GM12878 (cell line): ENCODE measurements at regions not wholly inside any gene's neighbourhood (a gene's known extent, or its start where the extent isn't known, plus 50 kb on each side); places are given as distances from the start of the nearest gene placed in this dataset.

ENCODE experiments used
- ATAC-seq: fragments of 200-7000 bp; cut with Tn5 transposase; 3 replicates; pipeline ENCODE4 v1.9.1; 2020; ENCODE audit warnings: mild to moderate bottlenecking, moderate library complexity
- BruUV-seq: library from RNA; stranded (reverse); fragments of 400-500 nt; replicated peaks from 2 replicates; lab custom pipeline; 2021; lab: Mats Ljungman, UMichigan
- CTCF ChIA-PET: fragments of 300-600 bp; sonication (Branson Sonifier 250); formaldehyde crosslinking; extraction: SDS; loops from one replicate; lab custom pipeline; 2021; ENCODE audit warnings: inconsistent platforms; lab: Yijun Ruan, JAX
- POLR2A ChIA-PET: fragments of 350-600 bp; formaldehyde crosslinking; extraction: SDS; loops from one replicate; lab custom pipeline; 2021; ENCODE audit warnings: inconsistent platforms; lab: Charles Lee
- RAD21 ChIA-PET: fragments of 300-600 bp; sonication (Branson Sonifier 250); formaldehyde crosslinking; loops from one replicate; lab custom pipeline; 2023; ENCODE audit warnings: antibody characterized with exemption; ENCODE audit not compliant: unreplicated experiment; lab: Charles Lee
- SMC1A ChIA-PET: fragments of 300-600 bp; sonication (Branson Sonifier 250); formaldehyde crosslinking; loops from one replicate; lab custom pipeline; 2023; ENCODE audit not compliant: unreplicated experiment, uncharacterized antibody; lab: Charles Lee
- DNase-seq: peaks from one replicate; pipeline ENCODE4 v3.0.0-alpha.2; 2011; ENCODE audit warnings: low read depth, low spot score
- FAIRE-seq: peaks from 3 replicates; lab custom pipeline; 2011; peaks lifted over from hg19 to GRCh38; lab: Jason Lieb, UNC
- H2AFZ ChIP-seq: 2 replicates; pipeline ENCODE4 v1.6.0; 2011; ENCODE audit warnings: low read depth, low read length, control low read depth; ENCODE audit not compliant: control insufficient read depth
- H3K27ac ChIP-seq: 2 replicates; pipeline ENCODE4 v1.5.1; 2011; ENCODE audit warnings: control low read depth; ENCODE audit not compliant: control insufficient read depth, insufficient read depth
- H3K27me3 ChIP-seq, 2 experiments: replicated peaks in 1 of 2; 2 replicates each; pipeline versions ENCODE4 v1.6.0 to v1.6.1; 2011; ENCODE audit warnings: low read length in 1 of 2; ENCODE audit not compliant: control insufficient read depth in 2 of 2, insufficient read depth in 2 of 2
- H3K36me3 ChIP-seq, 2 experiments: 2 replicates each; pipeline ENCODE4 v1.5.1; 2011; ENCODE audit warnings: low read length in 1 of 2; ENCODE audit not compliant: control insufficient read depth in 2 of 2, insufficient read depth in 2 of 2
- H3K4me1 ChIP-seq: 2 replicates; pipeline ENCODE4 v1.6.1; 2011; ENCODE audit warnings: mild to moderate bottlenecking, low read length, moderate library complexity, mixed read lengths; ENCODE audit not compliant: control insufficient read depth, insufficient read depth
- H3K4me2 ChIP-seq: 2 replicates; pipeline ENCODE4 v1.6.0; 2011; ENCODE audit warnings: control low read depth; ENCODE audit not compliant: control insufficient read depth, insufficient read depth
- H3K4me3 ChIP-seq: fragments of 200-600 bp; sonication (generic); 2 replicates; pipeline ENCODE4 v1.5.1; 2016
- H3K79me2 ChIP-seq: 2 replicates; pipeline ENCODE4 v1.6.0; 2011; ENCODE audit warnings: low read length; ENCODE audit not compliant: control insufficient read depth, insufficient read depth
- H3K9ac ChIP-seq: 2 replicates; pipeline ENCODE4 v1.8.0; 2011; ENCODE audit warnings: low read length, control low read depth, mixed read lengths; ENCODE audit not compliant: control insufficient read depth, insufficient read depth
- H3K9me3 ChIP-seq: replicated peaks from 3 replicates; pipeline ENCODE4 v1.5.1; 2011; ENCODE audit warnings: mild to moderate bottlenecking, low read length; ENCODE audit not compliant: control insufficient read depth, insufficient read depth
- H4K20me1 ChIP-seq: 2 replicates; pipeline ENCODE4 v1.6.0; 2011; ENCODE audit not compliant: control insufficient read depth, insufficient read depth
- ATF3 ChIP-seq: IDR thresholded peaks from 2 replicates; pipeline ENCODE4 v1.6.1; 2011; ENCODE audit warnings: low read depth, mild to moderate bottlenecking, low read length, moderate library complexity, borderline replicate concordance; ENCODE audit errors: extremely low read depth
- E2F4 ChIP-seq: IDR thresholded peaks from 2 replicates; pipeline ENCODE4 v1.6.1; 2012; ENCODE audit warnings: low read depth, low read length, improper control_type of control experiment
- ESRRA ChIP-seq: IDR thresholded peaks from 2 replicates; pipeline ENCODE4 v1.6.1; 2012; ENCODE audit warnings: mild to moderate bottlenecking, low read length, improper control_type of control experiment
- HDAC2 ChIP-seq: fragments of 200-600 bp; sonication (generic); IDR thresholded peaks from 2 replicates; pipeline ENCODE4 v1.6.1; 2017
- IRF5 ChIP-seq: fragments of 450-650 bp; IDR thresholded peaks from 2 replicates; pipeline ENCODE4 v1.6.1; 2017; ENCODE audit warnings: borderline replicate concordance
- MEF2A ChIP-seq: IDR thresholded peaks from 2 replicates; pipeline ENCODE4 v1.6.1; 2011; ENCODE audit warnings: low read depth, mild to moderate bottlenecking, low read length, moderate library complexity; ENCODE audit not compliant: insufficient read depth
- MYC ChIP-seq: IDR thresholded peaks from 2 replicates; pipeline ENCODE4 v1.6.1; 2011; ENCODE audit warnings: mild to moderate bottlenecking, low read length, moderate library complexity, inconsistent platforms; ENCODE audit not compliant: insufficient read depth, insufficient replicate concordance, insufficient read length, severe bottlenecking
- NFYB ChIP-seq: IDR thresholded peaks from 2 replicates; pipeline ENCODE4 v1.6.1; 2011; ENCODE audit warnings: low read depth, mild to moderate bottlenecking, low read length, improper control_type of control experiment, moderate library complexity; ENCODE audit not compliant: insufficient read depth
- POLR2AphosphoS5 ChIP-seq: IDR thresholded peaks from 2 replicates; pipeline ENCODE4 v1.6.1; 2011; ENCODE audit warnings: mild to moderate bottlenecking, low read length, inconsistent platforms
- RB1 ChIP-seq: fragments of 450-650 bp; formaldehyde crosslinking; IDR thresholded peaks from 2 replicates; pipeline ENCODE4 v1.6.1; 2017; ENCODE audit warnings: mild to moderate bottlenecking, borderline replicate concordance
- RFX5 ChIP-seq: IDR thresholded peaks from 2 replicates; pipeline ENCODE4 v1.6.1; 2011; ENCODE audit warnings: low read depth, low read length, improper control_type of control experiment
- SIN3A ChIP-seq: IDR thresholded peaks from 2 replicates; pipeline ENCODE4 v1.6.1; 2012; ENCODE audit warnings: low read depth, low read length, improper control_type of control experiment
- SMC3 ChIP-seq: IDR thresholded peaks from 2 replicates; pipeline ENCODE4 v1.6.1; 2011; ENCODE audit warnings: low read length, improper control_type of control experiment, borderline replicate concordance
- SUPT20H ChIP-seq: IDR thresholded peaks from 2 replicates; pipeline ENCODE4 v1.6.1; 2011; ENCODE audit warnings: low read depth, mild to moderate bottlenecking, low read length, moderate library complexity, borderline replicate concordance; ENCODE audit not compliant: control insufficient read depth
- TARDBP ChIP-seq: IDR thresholded peaks from 2 replicates; pipeline ENCODE4 v1.6.1; 2016; ENCODE audit warnings: borderline replicate concordance
- ZSCAN29 ChIP-seq: fragments of 450-650 bp; IDR thresholded peaks from 2 replicates; pipeline ENCODE4 v1.6.1; 2017; ENCODE audit warnings: mild to moderate bottlenecking, moderate library complexity
- WGBS: methylation state at CpG from one replicate; pipeline ENCODE4 v1.1.6; 2016; ENCODE audit warnings: low lambda C conversion rate; ENCODE audit not compliant: insufficient replicate concordance, insufficient coverage; ENCODE audit errors: missing lambda C conversion rate; 5-methylcytosine and 5-hydroxymethylcytosine counted together
- in situ Hi-C: fragments of 300-500 bp; cut with MboI; formaldehyde crosslinking; loops from 9 replicates; pipeline ENCODE4 v1.14.3; 2018; ENCODE audit warnings: mixed read lengths
- intact Hi-C: fragments of 100-400 bp; cut with micrococcal nuclease; formaldehyde crosslinking; loops from one replicate; pipeline ENCODE4 v1.14.2; 2022; ENCODE audit not compliant: unreplicated experiment
- TF ChIP-seq, protein P1 (sequence below): IDR thresholded peaks from 2 replicates; pipeline ENCODE4 v1.6.1; 2011; ENCODE audit warnings: borderline replicate concordance, low read depth, mild to moderate bottlenecking, moderate library complexity, mixed read lengths, low read length; ENCODE audit not compliant: insufficient read depth; ENCODE audit errors: extremely low read length
- TF ChIP-seq, protein P2 (sequence below): fragments of 450-650 bp; IDR thresholded peaks from 2 replicates; pipeline ENCODE4 v1.6.1; 2016; ENCODE audit warnings: mild to moderate bottlenecking

DNA sequence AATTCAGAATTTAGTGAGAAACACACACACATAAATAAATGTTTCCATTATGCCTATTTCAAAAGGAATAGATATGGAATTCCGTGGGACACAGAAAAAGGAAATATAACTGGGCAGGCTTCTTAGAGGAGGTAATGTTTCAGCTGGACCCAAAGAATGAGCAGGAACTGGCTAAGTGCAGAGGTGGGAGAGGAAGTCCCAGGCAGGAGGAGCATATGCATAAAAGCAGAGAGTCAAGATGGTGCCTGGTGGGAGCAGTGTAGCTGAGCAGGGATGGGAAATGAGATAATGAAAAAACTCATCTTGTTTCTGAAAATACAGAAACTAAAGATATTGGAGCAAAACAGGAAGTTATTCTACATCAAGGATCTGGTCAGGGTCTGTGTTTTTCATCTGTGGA, 115.2 kb upstream of the MAGI3 start (continued):
- no peak for TF ChIP-seq RB1
- TF ChIP-seq E2F4: no peak
- TF ChIP-seq POLR2AphosphoS5: no peak
- TF ChIP-seq, protein P1, sequence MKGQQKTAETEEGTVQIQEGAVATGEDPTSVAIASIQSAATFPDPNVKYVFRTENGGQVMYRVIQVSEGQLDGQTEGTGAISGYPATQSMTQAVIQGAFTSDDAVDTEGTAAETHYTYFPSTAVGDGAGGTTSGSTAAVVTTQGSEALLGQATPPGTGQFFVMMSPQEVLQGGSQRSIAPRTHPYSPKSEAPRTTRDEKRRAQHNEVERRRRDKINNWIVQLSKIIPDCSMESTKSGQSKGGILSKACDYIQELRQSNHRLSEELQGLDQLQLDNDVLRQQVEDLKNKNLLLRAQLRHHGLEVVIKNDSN: no peak
- TF ChIP-seq NFYB: no peak

- Histone ChIP-seq H3K27ac (no peak overlapping the region), H4K20me1 (no peaks in the 10 kb centered on the region), H3K36me3 (no peaks in the 10 kb centered on the region), H3K9me3 (no peaks in the 10 kb centered on the region), H3K4me2 (no peak overlapping the region), H3K4me3 (no peak overlapping the region), H3K9ac (no peak overlapping the region), H3K27me3 (peaks cover 0 to 4% of the 10 kb centered on the region in 2 experiments; a peak in 1 of 4 replicates), H2AFZ (no peak overlapping the region), H3K79me2 (no peaks in the 10 kb centered on the region), H3K4me1 (no peaks in the 10 kb centered on the region)
- RAD21 ChIA-PET: no interaction called here
- intact Hi-C loops (no loop called here), in situ Hi-C loops (no loop called here)
- 4% methylated on average over 2 of the region's 2 CpGs for WGBS
- SMC1A ChIA-PET: no interaction called here
- FAIRE-seq (no peak), DNase-seq (no peak), ATAC-seq (no peak)
- CTCF ChIA-PET: no interaction called here
- no TSS peak for BruUV-seq
- POLR2A ChIA-PET: no interaction called here
- TF ChIP-seq, protein P2, sequence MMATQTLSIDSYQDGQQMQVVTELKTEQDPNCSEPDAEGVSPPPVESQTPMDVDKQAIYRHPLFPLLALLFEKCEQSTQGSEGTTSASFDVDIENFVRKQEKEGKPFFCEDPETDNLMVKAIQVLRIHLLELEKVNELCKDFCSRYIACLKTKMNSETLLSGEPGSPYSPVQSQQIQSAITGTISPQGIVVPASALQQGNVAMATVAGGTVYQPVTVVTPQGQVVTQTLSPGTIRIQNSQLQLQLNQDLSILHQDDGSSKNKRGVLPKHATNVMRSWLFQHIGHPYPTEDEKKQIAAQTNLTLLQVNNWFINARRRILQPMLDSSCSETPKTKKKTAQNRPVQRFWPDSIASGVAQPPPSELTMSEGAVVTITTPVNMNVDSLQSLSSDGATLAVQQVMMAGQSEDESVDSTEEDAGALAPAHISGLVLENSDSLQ: no peak
- TF ChIP-seq SMC3 (no peak), ATF3 (no peak), MYC (no peak), HDAC2 (no peak), TARDBP (no peak), RFX5 (no peak), ZSCAN29 (no peak), IRF5 (no peak), ESRRA (no peak), SIN3A (no peak), SUPT20H (no peak), MEF2A (no peak)
These were observed 114.6 kb upstream of the MAGI3 start for GRCh38 chr1:113275691-113276090.
